ENCODE measurements at regions not wholly inside any gene's neighbourhood (a gene's known extent, or its start where the extent isn't known, plus 50 kb on each side); places are given as distances from the start of the nearest gene placed in this dataset.

- DNase-seq (ENCODE audit: low read depth, low spot score) (no peak), FAIRE-seq (no peak)
- H3K27me3 ChIP-seq (ENCODE audit: control insufficient read depth, extremely low read depth, insufficient read depth, low read length): no peaks in the 10 kb centered on the region
- H3K27ac ChIP-seq (ENCODE audit: control insufficient read depth, insufficient read depth, low read length): no peak overlapping the region
- TF ChIP-seq EZH2 (IDR thresholded peaks at IDR 0.05; ENCODE audit: low read length) (no peak), CTCF (optimal IDR thresholded peaks at IDR 0.05 in 1 of 3, IDR thresholded peaks at IDR 0.05 in 1 of 3, conservative IDR thresholded peaks at IDR 0.05 in 1 of 3; ENCODE audit: extremely low read depth in 1 of 3, insufficient read depth in 2 of 3, low read length in 3 of 3) (no peak)
- no peaks in the 10 kb centered on the region for H3K9me3 ChIP-seq (ENCODE audit: control insufficient read depth, low read depth, low read length)
- H3K36me3 ChIP-seq (ENCODE audit: control insufficient read depth in 2 of 2, extremely low read depth in 1 of 2, insufficient read depth in 2 of 2, low read length in 2 of 2): no peaks in the 10 kb centered on the region
- no peak overlapping the region for H2AFZ ChIP-seq (ENCODE audit: control insufficient read depth, low read length)
- H3K4me3 ChIP-seq (ENCODE audit: control insufficient read depth in 2 of 3, extremely low read depth in 1 of 3, insufficient read depth in 2 of 3, low read depth in 1 of 3, low read length in 3 of 3): no peak overlapping the region
- H3K79me2 ChIP-seq (ENCODE audit: control insufficient read depth, insufficient read depth, low read length): no peaks in the 10 kb centered on the region
- dilution Hi-C loops (cut with MboI; ENCODE audit: extremely low pct_ligation_motif_present, low sequenced_read_pairs): no loop called here
- no peaks in the 10 kb centered on the region for H4K20me1 ChIP-seq (ENCODE audit: control insufficient read depth, extremely low read depth, insufficient read depth, low read length)
- H3K9me1 ChIP-seq (ENCODE audit: control insufficient read depth, extremely low read depth, insufficient read depth, low read length): no peaks in the 10 kb centered on the region
- no peak overlapping the region for H3K4me2 ChIP-seq (ENCODE audit: control insufficient read depth, extremely low read depth, insufficient read depth, low read depth, low read length)
- H3K9ac ChIP-seq (ENCODE audit: control insufficient read depth, extremely low read depth, insufficient read depth, low read length): no peak overlapping the region
- no peaks in the 10 kb centered on the region for H3K4me1 ChIP-seq (ENCODE audit: control insufficient read depth, extremely low read depth, insufficient read depth, low read length)
Measured at GRCh38 chr3:120544361-120544760, 51.8 kb upstream of the NDUFB4 start.

GRCh38 chr3:120536642-120537041 is 59.5 kb upstream of the NDUFB4 start:
- DNase-seq (ENCODE audit: low read depth, low spot score) (no peak), FAIRE-seq (no peak)
- TF ChIP-seq CTCF (optimal IDR thresholded peaks at IDR 0.05 in 1 of 3, IDR thresholded peaks at IDR 0.05 in 1 of 3, conservative IDR thresholded peaks at IDR 0.05 in 1 of 3; ENCODE audit: extremely low read depth in 1 of 3, insufficient read depth in 2 of 3, low read length in 3 of 3): no peak
- TF ChIP-seq EZH2 (IDR thresholded peaks at IDR 0.05; ENCODE audit: low read length): no peak
- dilution Hi-C loops (cut with MboI; ENCODE audit: extremely low pct_ligation_motif_present, low sequenced_read_pairs): no loop called here
- no peak overlapping the region for H3K4me2 ChIP-seq (ENCODE audit: control insufficient read depth, extremely low read depth, insufficient read depth, low read depth, low read length)
- H3K27me3 ChIP-seq (ENCODE audit: control insufficient read depth, extremely low read depth, insufficient read depth, low read length): no peaks in the 10 kb centered on the region
- H2AFZ ChIP-seq (ENCODE audit: control insufficient read depth, low read length): no peak overlapping the region
- H3K36me3 ChIP-seq (ENCODE audit: control insufficient read depth in 2 of 2, extremely low read depth in 1 of 2, insufficient read depth in 2 of 2, low read length in 2 of 2): no peaks in the 10 kb centered on the region
- no peaks in the 10 kb centered on the region for H3K4me1 ChIP-seq (ENCODE audit: control insufficient read depth, extremely low read depth, insufficient read depth, low read length)
- no peak overlapping the region for H3K4me3 ChIP-seq (ENCODE audit: control insufficient read depth in 2 of 3, extremely low read depth in 1 of 3, insufficient read depth in 2 of 3, low read depth in 1 of 3, low read length in 3 of 3)
- H3K9me1 ChIP-seq (ENCODE audit: control insufficient read depth, extremely low read depth, insufficient read depth, low read length): no peaks in the 10 kb centered on the region
- no peaks in the 10 kb centered on the region for H3K79me2 ChIP-seq (ENCODE audit: control insufficient read depth, insufficient read depth, low read length)
- H3K27ac ChIP-seq (ENCODE audit: control insufficient read depth, insufficient read depth, low read length): no peak overlapping the region
- no peaks in the 10 kb centered on the region for H4K20me1 ChIP-seq (ENCODE audit: control insufficient read depth, extremely low read depth, insufficient read depth, low read length)
- no peak overlapping the region for H3K9ac ChIP-seq (ENCODE audit: control insufficient read depth, extremely low read depth, insufficient read depth, low read length)
- peaks cover 3% of the 10 kb centered on the region for H3K9me3 ChIP-seq (ENCODE audit: control insufficient read depth, low read depth, low read length)
